Panc1 (cell line): ENCODE measurements at regions not wholly inside any gene's neighbourhood (a gene's known extent, or its start where the extent isn't known, plus 50 kb on each side); places are given as distances from the start of the nearest gene placed in this dataset.

Source experiments
- ATAC-seq: fragments of 200-7000 bp; cut with Tn5 transposase; 2 replicates; pipeline ENCODE4 v1.9.1; 2020; ENCODE audit warnings: mild to moderate bottlenecking, moderate library complexity
- BruUV-seq: library from RNA; stranded (reverse); fragments of 400-500 nt; replicated peaks from 2 replicates; lab custom pipeline; 2021; lab: Mats Ljungman, UMichigan
- CTCF ChIA-PET: fragments of 300-600 bp; sonication (Branson Sonifier 250); formaldehyde crosslinking; loops from one replicate; lab custom pipeline; 2022; ENCODE audit warnings: antibody characterized with exemption; lab: Charles Lee
- POLR2A ChIA-PET: fragments of 300-600 bp; sonication (Branson Sonifier 250); formaldehyde crosslinking; loops from one replicate; lab custom pipeline; 2022; ENCODE audit warnings: antibody characterized with exemption; lab: Charles Lee
- DNase-seq: peaks from one replicate; pipeline ENCODE4 v3.0.0-alpha.2; 2010; ENCODE audit warnings: low read depth, low spot score
- H3K27ac ChIP-seq: 2 replicates; pipeline ENCODE4 v1.5.1; 2011; ENCODE audit warnings: mild to moderate bottlenecking, low read length, inconsistent platforms
- H3K27me3 ChIP-seq: fragments of 200-500 bp; sonication (Bioruptor generic); 2 replicates; pipeline ENCODE4 v1.6.0; 2014; ENCODE audit warnings: low read length, inconsistent platforms; ENCODE audit not compliant: control insufficient read depth, insufficient read depth
- H3K36me3 ChIP-seq: fragments of 200-500 bp; sonication (Bioruptor generic); 2 replicates; pipeline ENCODE4 v1.5.1; 2014; ENCODE audit warnings: inconsistent platforms, mild to moderate bottlenecking, low read length, moderate library complexity; ENCODE audit not compliant: control insufficient read depth, insufficient read depth
- H3K4me1 ChIP-seq: 2 replicates; pipeline ENCODE4 v1.5.1; 2011; ENCODE audit warnings: inconsistent platforms, mild to moderate bottlenecking, low read length, moderate library complexity; ENCODE audit not compliant: control insufficient read depth, insufficient read depth
- H3K4me3 ChIP-seq, 2 experiments: 2 replicates each; pipeline ENCODE4 v1.5.1; 2011 to 2012; ENCODE audit warnings: low read depth in 2 of 2, low read length in 2 of 2, mild to moderate bottlenecking in 2 of 2, inconsistent platforms in 1 of 2, moderate library complexity in 1 of 2
- H3K9me3 ChIP-seq: fragments of 200-500 bp; sonication (Bioruptor generic); 2 replicates; pipeline ENCODE4 v1.5.1; 2014; ENCODE audit warnings: low read depth, mild to moderate bottlenecking, inconsistent platforms, low read length, moderate library complexity; ENCODE audit not compliant: control insufficient read depth, insufficient read depth
- CTCF ChIP-seq: fragments of 450-650 bp; IDR thresholded peaks from 2 replicates; pipeline ENCODE4 v1.5.1; 2017; ENCODE audit warnings: mild to moderate bottlenecking
- POLR2AphosphoS5 ChIP-seq: IDR thresholded peaks from 2 replicates; pipeline ENCODE4 v1.6.1; 2012; ENCODE audit warnings: mild to moderate bottlenecking, low read depth, low read length, moderate library complexity
- REST ChIP-seq, 2 experiments: IDR thresholded peaks; 2 replicates each; pipeline ENCODE4 v1.6.1; 2011 to 2012; ENCODE audit warnings: low read depth in 2 of 2, control low read depth in 1 of 2, low read length in 1 of 2, mild to moderate bottlenecking in 1 of 2, moderate library complexity in 1 of 2; ENCODE audit not compliant: insufficient read depth in 1 of 2
- SIN3A ChIP-seq: IDR thresholded peaks from 2 replicates; pipeline ENCODE4 v1.6.1; 2012; ENCODE audit warnings: low read depth, mild to moderate bottlenecking, low read length, moderate library complexity, borderline replicate concordance; ENCODE audit not compliant: insufficient read depth
- TCF7L2 ChIP-seq: IDR thresholded peaks from 2 replicates; pipeline ENCODE4 v1.6.1; 2011; ENCODE audit warnings: mild to moderate bottlenecking, low read depth, low read length, inconsistent platforms
- in situ Hi-C: cut with HindIII; loops from 2 replicates; pipeline ENCODE4 v1.10.0; 2016; ENCODE audit warnings: low sequenced_read_pairs, low pct_unique_long_range_greater_than_20kb
- intact Hi-C: fragments of 100-400 bp; cut with micrococcal nuclease; formaldehyde crosslinking; loops from one replicate; pipeline ENCODE4 v1.10.0; 2022; ENCODE audit not compliant: unreplicated experiment

GRCh38 chr12:30874455-30875321, 51.9 kb upstream of the TSPAN11 start:
- H3K36me3 ChIP-seq, result no peaks in the 10 kb centered on the region
- TF ChIP-seq TCF7L2, result no peak
- TF ChIP-seq CTCF, result no peak
- CTCF ChIA-PET, result interaction anchor here (0.6 kb wide), 1 partner anchor 1972 kb away, joined by 3 read pairs; no protein-coding TSS in a partner anchor
- H3K4me3 ChIP-seq, result no peak overlapping the region
- intact Hi-C loops, result no loop called here
- H3K9me3 ChIP-seq, result no peaks in the 10 kb centered on the region
- H3K27ac ChIP-seq, result no peak overlapping the region
- DNase-seq, result no peak
- in situ Hi-C loops, result no loop called here
- no peak for ATAC-seq
- BruUV-seq, result no TSS peak
- 0 out of 2 replicates have a peak, but pooled peaks cover 2% of the 10 kb centered on the region for H3K27me3 ChIP-seq
- POLR2A ChIA-PET, result no interaction called here
- no peaks in the 10 kb centered on the region for H3K4me1 ChIP-seq

GRCh38 chr12:30870491-30871265, 55.9 kb upstream of the TSPAN11 start:
- no peaks in the 10 kb centered on the region; the same call in none of the 2 replicates for H3K27me3 ChIP-seq
- H3K4me3 ChIP-seq, result peak overlapping the region in 1 of 2 experiments; percentile 21; a peak in 2 of 4 replicates
- no peak overlapping the region for H3K27ac ChIP-seq
- BruUV-seq, result no TSS peak
- peaks cover 13% of the 10 kb centered on the region for H3K9me3 ChIP-seq
- ATAC-seq (0 out of 2 replicates have a peak, but pooled peaks have one; percentile 58), DNase-seq (no peak)
- intact Hi-C loops, result no loop called here
- H3K36me3 ChIP-seq, result no peaks in the 10 kb centered on the region
- TF ChIP-seq TCF7L2 (no peak), POLR2AphosphoS5 (no peak), CTCF (no peak), REST (IDR thresholded peaks at IDR 0.05; ENCODE audit: insufficient read depth in 1 of 2, low read depth in 2 of 2, low read length in 1 of 2) (no peak), SIN3A (no peak)
- in situ Hi-C loops, result no loop called here
- POLR2A ChIA-PET, result no interaction called here
- CTCF ChIA-PET, result interaction anchor here (0.5 kb wide), 1 partner anchor 1776 kb away, joined by 3 read pairs; no protein-coding TSS in a partner anchor
- H3K4me1 ChIP-seq, result no peaks in the 10 kb centered on the region
